RWPE1 (cell line): ENCODE measurements at regions not wholly inside any gene's neighbourhood (a gene's known extent, or its start where the extent isn't known, plus 50 kb on each side); places are given as distances from the start of the nearest gene placed in this dataset.
"Not testable (repeated sequence)": the region's sequence is repeated elsewhere in the genome, so short reads cannot be mapped to it uniquely, and the experiment has no call there.

Experiments used
- CTCF ChIA-PET: fragments of 350-600 bp; sonication (Branson Sonifier 250); formaldehyde crosslinking; extraction: SDS; loops from one replicate; lab custom pipeline; 2021; lab: Yijun Ruan, JAX
- POLR2A ChIA-PET: fragments of 400-600 bp; formaldehyde crosslinking; extraction: SDS; loops from one replicate; lab custom pipeline; 2020; ENCODE audit warnings: antibody characterized with exemption; ENCODE audit not compliant: low non-redundant PET; lab: Yijun Ruan, JAX
- DNase-seq: peaks from one replicate; pipeline ENCODE4 v3.0.0; 2012; ENCODE audit warnings: low spot score
- H3K27ac ChIP-seq: fragments of 450-650 bp; 2 replicates; pipeline ENCODE4 v1.5.1; 2017
- CTCF ChIP-seq: fragments of 450-650 bp; conservative IDR thresholded peaks from 2 replicates; pipeline ENCODE4 v1.5.1; 2017; ENCODE audit warnings: low read depth, mild to moderate bottlenecking

- DNase-seq, result no peak
- CTCF ChIA-PET, result no interaction called here
- H3K27ac ChIP-seq, result no peak overlapping the region
- no peak for TF ChIP-seq CTCF
- POLR2A ChIA-PET, result no interaction called here
Observed at GRCh38 chr4:82248903-82249632, 124.7 kb downstream of the HNRNPD start.

- no peak overlapping the region for H3K27ac ChIP-seq
- DNase-seq, result no peak
- no peak for TF ChIP-seq CTCF
- CTCF ChIA-PET, result interaction anchor here (0.6 kb wide), 1 partner anchor 106 kb away, joined by 3 read pairs; no protein-coding TSS in a partner anchor
- POLR2A ChIA-PET, result no interaction called here
Observed at GRCh38 chr4:82247629-82248028, 126.2 kb downstream of the HNRNPD start.

GRCh38 chr4:82247171-82247570, 126.6 kb downstream of the HNRNPD start:
- CTCF ChIA-PET, result no interaction called here
- DNase-seq, result peak; percentile 33
- TF ChIP-seq CTCF, result no peak
- POLR2A ChIA-PET, result no interaction called here
- no peak overlapping the region for H3K27ac ChIP-seq

- TF ChIP-seq CTCF, result no peak
- CTCF ChIA-PET, result interaction anchor here (0.6 kb wide), 1 partner anchor 176 kb away, joined by 3 read pairs; no protein-coding TSS in a partner anchor
- no peak overlapping the region for H3K27ac ChIP-seq
- POLR2A ChIA-PET, result no interaction called here
- no peak for DNase-seq
Observed at GRCh38 chr4:82241534-82241933, 132.3 kb downstream of the HNRNPD start.

- CTCF ChIA-PET, result no interaction called here
- no peak for DNase-seq
- TF ChIP-seq CTCF, result no peak
- POLR2A ChIA-PET, result no interaction called here
- no peak overlapping the region for H3K27ac ChIP-seq
Observed at GRCh38 chr4:82240410-82240809, 133.4 kb downstream of the HNRNPD start.

- POLR2A ChIA-PET, H3K27ac ChIP-seq, CTCF ChIA-PET, DNase-seq: not testable (repeated sequence)
Observed at GRCh38 chr4:82237142-82237541, 136.6 kb downstream of the HNRNPD start.

- H3K27ac ChIP-seq, result no peak overlapping the region
- TF ChIP-seq CTCF, result no peak
- POLR2A ChIA-PET, result no interaction called here
- CTCF ChIA-PET, result no interaction called here
- DNase-seq, result no peak
Observed at GRCh38 chr4:82235346-82235745, 138.4 kb downstream of the HNRNPD start.
